Heart right ventricle (tissue), 16 donors: ENCODE measurements at regions not wholly inside any gene's neighbourhood (a gene's known extent, or its start where the extent isn't known, plus 50 kb on each side); places are given as distances from the start of the nearest gene placed in this dataset.

Experiments
- ATAC-seq, 8 donors: fragments of 200-7000 bp; cut with Tn5 transposase; one replicate each; pipeline ENCODE4 v1.9.1; 2020; ENCODE audit warnings: mild to moderate bottlenecking in 8 of 8, moderate library complexity in 8 of 8, moderate number of reproducible peaks in 1 of 8
- DNase-seq, 2 donors: peaks; one replicate each; pipeline ENCODE4 v3.0.0-alpha.2; 2020
- H3K27ac ChIP-seq, 10 donors: fragments of 200-600 bp; sonication (generic) in 2 of 10; one replicate each; pipeline versions ENCODE4 v1.5.0 to v1.8.0; 2020 to 2022; ENCODE audit warnings: mild to moderate bottlenecking in 3 of 10
- H3K27me3 ChIP-seq, 7 donors: fragments of 200-600 bp; one replicate each; pipeline ENCODE4 v1.8.0; 2021 to 2022; ENCODE audit warnings: mild to moderate bottlenecking in 2 of 7
- H3K36me3 ChIP-seq, 9 donors: fragments of 200-600 bp; sonication (generic) in 1 of 9; one replicate each; pipeline versions ENCODE4 v1.5.0 to v1.8.0; 2020 to 2022; ENCODE audit warnings: mild to moderate bottlenecking in 2 of 9
- H3K4me1 ChIP-seq, 9 donors: fragments of 200-600 bp; sonication (generic) in 1 of 9; one replicate each; pipeline versions ENCODE4 v1.5.0 to v1.8.0; 2020 to 2022; ENCODE audit warnings: mild to moderate bottlenecking in 4 of 9
- H3K4me3 ChIP-seq, 10 donors: fragments of 200-600 bp; sonication (generic) in 2 of 10; one replicate each; pipeline versions ENCODE4 v1.5.0 to v1.8.0; 2020 to 2022; ENCODE audit warnings: mild to moderate bottlenecking in 7 of 10, moderate library complexity in 2 of 10
- H3K9me3 ChIP-seq, 11 donors: fragments of 200-600 bp in 10 of 11; sonication (generic) in 2 of 11; one replicate each; pipeline versions ENCODE4 v1.5.0 to v1.8.0; 2013 to 2022; ENCODE audit warnings: mild to moderate bottlenecking in 2 of 11, control low read depth in 1 of 11, moderate library complexity in 1 of 11
- CTCF ChIP-seq, 9 donors: fragments of 200-600 bp; sonication (generic) in 2 of 9; IDR thresholded peaks; one replicate each; pipeline versions ENCODE4 v1.5.0 to v1.8.0; 2021 to 2022; ENCODE audit warnings: antibody characterized with exemption in 9 of 9, mild to moderate bottlenecking in 5 of 9, moderate library complexity in 1 of 9
- WGBS, 2 donors: extraction: QIAGEN DNeasy Blood & Tissue Kit; methylation state at CpG; one replicate each; pipeline ENCODE4 v1.1.7; 2013; ENCODE audit warnings: inconsistent platforms in 1 of 2; 5-methylcytosine and 5-hydroxymethylcytosine counted together
- intact Hi-C, 10 donors: fragments of 100-400 bp; cut with DNase I; formaldehyde crosslinking; loops; one replicate each; pipeline versions ENCODE4 v1.11.1 to v1.14.2; 2022
- donor health status: Arrhythmogenic right ventricular cardiomyopathy.
- donor health status: ischemic (EF 13 %, LVEDD 7.1; RV severe dilation, severe dysfunction).
- donor health status: healthy with polysubstance abuse.
- donor health status: DM: no; HTN: yes; CAD: no.
- donor health status: DM: no; HTN: no; CAD: no.
- donor health status: ischemic (EF 25% LVEDD 6.9; RV normal size, moderate dysfunction).
- donor health status: ischemic (EF 25% LVEDD 5.7; RV mildly dilated, moderate dysfunction).
- donor health status: healthy.
- donor health status: DM: yes; HTN: yes; CAD: no.
- donor health status: Ischemic cardiomyopathy.
- donor health status: ischemic (EF 35%, LVEDD 5.7; RV mildly dilated, moderate dysfunction).
- donor health status: nonischemic (EF 11% LVEDD 7.7; RV severe dilation, severe dysfunction).
- donor health status: DM: yes; HTN: yes; CAD: no.
- donor health status: PGD.
- donor health status: ischemic (EF 29% LVEDD 5.4; RV normal size, mild dysfunction).
- donor health status: nonischemic (EF 23%, LVEDD 6.1; RV moderate dilation, normal function).

GRCh38 chr6:143596866-143597265 lies 80.9 kb upstream of the PHACTR2 start:
- no peak overlapping the region for H3K4me3 ChIP-seq
- no peaks in the 10 kb centered on the region for H3K27me3 ChIP-seq
- no peaks in the 10 kb centered on the region for H3K36me3 ChIP-seq
- 30 to 32% methylated on average over 4 of the region's 4 CpGs for WGBS, 2 donors
- TF ChIP-seq CTCF (IDR thresholded peaks at IDR 0.05): no peak
- intact Hi-C loops: loop anchor here in 2 of 10 donors (5.0 to 10.0 kb wide), 4 partner anchors 80 to 248 kb away; partner anchors contain the start of genes LTV1 (in 2 of the 2) and PHACTR2 (in 1 of the 2)
- ATAC-seq (peak; percentile 47 to 87 (median 66)), DNase-seq (peak; percentile 12 to 48)
- peaks cover 7 to 51% (median 37%) of the 10 kb centered on the region in 9 donors for H3K4me1 ChIP-seq
- H3K27ac ChIP-seq: peak overlapping the region in 7 of 10 donors; percentile 3 to 21 (median 13)
- H3K9me3 ChIP-seq: no peaks in the 10 kb centered on the region

GRCh38 chr6:143595251-143596036 lies 82.3 kb upstream of the PHACTR2 start:
- intact Hi-C loops: loop anchor here in 2 of 10 donors (5.0 to 10.0 kb wide), 4 partner anchors 82 to 249 kb away; partner anchors contain the start of genes LTV1 (in 2 of the 2) and PHACTR2 (in 1 of the 2)
- peak overlapping the region in 2 of 10 donors; percentile 8 to 22 for H3K27ac ChIP-seq
- TF ChIP-seq CTCF (IDR thresholded peaks at IDR 0.05): no peak

DNA sequence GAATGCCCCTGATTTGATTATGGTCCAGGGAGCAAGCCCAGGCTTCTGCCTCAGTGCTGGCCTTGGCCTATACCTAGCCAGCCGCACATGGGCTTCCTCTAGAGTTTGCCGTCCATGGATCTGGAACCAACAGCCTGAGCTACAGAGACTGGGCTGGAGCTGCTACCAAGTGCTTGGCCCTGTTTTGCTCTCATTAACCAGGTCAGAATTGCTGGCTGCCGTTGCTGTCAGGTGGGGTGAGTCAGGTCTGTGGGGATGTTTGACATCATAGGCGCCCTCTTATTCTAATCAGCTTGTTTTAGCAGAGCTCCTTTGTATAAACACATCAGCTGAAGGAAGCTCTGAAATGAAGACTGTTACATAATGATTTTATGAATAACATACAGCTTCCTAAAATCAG lies 83.1 kb upstream of the PHACTR2 start:
- Histone ChIP-seq H3K4me3 (no peak overlapping the region), H3K36me3 (no peaks in the 10 kb centered on the region), H3K4me1 (peaks cover 7 to 50% (median 37%) of the 10 kb centered on the region in 9 donors), H3K27me3 (no peaks in the 10 kb centered on the region), H3K27ac (peak overlapping the region in 1 of 10 donors; percentile 22), H3K9me3 (no peaks in the 10 kb centered on the region)
- WGBS, 2 donors: 75 to 81% methylated on average over 4 of the region's 4 CpGs
- TF ChIP-seq CTCF (IDR thresholded peaks at IDR 0.05): no peak
- ATAC-seq: peak in 7 of 8 donors; percentile 13 to 60 (median 29)
- intact Hi-C loops: loop anchor here in 2 of 10 donors (5.0 to 10.0 kb wide), 4 partner anchors 83 to 250 kb away; partner anchors contain the start of genes LTV1 (in 2 of the 2) and PHACTR2 (in 1 of the 2)
- no peak for DNase-seq

More at GRCh38 chr6:143595251-143596036, 82.3 kb upstream of the PHACTR2 start:
- Histone ChIP-seq H3K4me1 (peaks cover 7 to 51% (median 37%) of the 10 kb centered on the region in 9 donors), H3K36me3 (no peaks in the 10 kb centered on the region), H3K9me3 (no peaks in the 10 kb centered on the region), H3K4me3 (no peak overlapping the region), H3K27me3 (no peaks in the 10 kb centered on the region)
- DNase-seq: no peak
- no peak for ATAC-seq
- 72 to 73% methylated on average over 5 of the region's 5 CpGs for WGBS, 2 donors

DNA sequence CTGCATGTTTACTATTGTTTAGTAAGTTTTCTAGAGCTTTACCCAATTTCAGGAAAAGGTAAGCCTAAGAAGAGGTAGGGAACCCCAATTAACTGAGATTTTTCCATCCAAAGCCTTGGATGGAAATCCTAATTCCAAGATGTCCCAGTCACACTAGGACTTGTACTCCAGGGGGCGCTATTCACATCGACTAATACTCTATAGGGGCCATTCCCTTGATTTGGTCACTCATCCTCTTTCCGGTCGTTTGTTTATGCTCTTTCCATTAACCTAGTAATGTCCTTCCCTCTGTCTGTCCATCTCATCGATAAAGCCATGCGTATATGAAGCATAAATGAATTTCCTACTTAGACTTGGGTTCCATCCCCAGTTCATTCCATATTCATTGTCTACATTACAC lies 80.8 kb upstream of the FUCA2 start:
- ATAC-seq (no peak), DNase-seq (no peak)
- Histone ChIP-seq H3K27ac (no peak overlapping the region), H3K36me3 (no peaks in the 10 kb centered on the region), H3K4me3 (no peak overlapping the region), H3K4me1 (peaks cover 6 to 31% (median 27%) of the 10 kb centered on the region in 9 donors), H3K27me3 (no peaks in the 10 kb centered on the region), H3K9me3 (peaks cover 0 to 7% (median 0%) of the 10 kb centered on the region in 11 donors)
- WGBS, 2 donors: 73 to 80% methylated on average over 6 of the region's 6 CpGs
- intact Hi-C loops: loop anchor here in 2 of 10 donors (10.0 kb wide), 2 partner anchors 142 to 252 kb away; partner anchors contain the start of gene LTV1 (in 1 of the 2)
- TF ChIP-seq CTCF (IDR thresholded peaks at IDR 0.05): peak in 6 of 9 donors; percentile 17 to 39 (median 28)
